ENCODE measurements at regions not wholly inside any gene's neighbourhood (a gene's known extent, or its start where the extent isn't known, plus 50 kb on each side); places are given as distances from the start of the nearest gene placed in this dataset.

- no peak for TF ChIP-seq EZH2 (IDR thresholded peaks at IDR 0.05; ENCODE audit: low read depth, unreplicated experiment)
- no peak for TF ChIP-seq CTCF (conservative IDR thresholded peaks at IDR 0.05; ENCODE audit: low read depth in 2 of 2)
- TF ChIP-seq EZH2phosphoT487 (IDR thresholded peaks at IDR 0.05; ENCODE audit: unreplicated experiment): no peak
- TF ChIP-seq CREB1 (CRISPR knock-in tag; IDR thresholded peaks at IDR 0.05; ENCODE audit: low read depth): no peak
- no peak for TF ChIP-seq POLR2AphosphoS5 (IDR thresholded peaks at IDR 0.05; ENCODE audit: low read depth)
- TF ChIP-seq NANOG (IDR thresholded peaks at IDR 0.05; ENCODE audit: borderline replicate concordance): no peak
- TF ChIP-seq REST (IDR thresholded peaks at IDR 0.05; ENCODE audit: unreplicated experiment): no peak
- no peak for TF ChIP-seq ZNF462 (CRISPR knock-in tag; IDR thresholded peaks at IDR 0.05)
- TF ChIP-seq ETS1 (IDR thresholded peaks at IDR 0.05): no peak
These were observed 221.7 kb upstream of the GRIP1 start for GRCh38 chr12:66900616-66901015.
